ENCODE measurements at regions not wholly inside any gene's neighbourhood (a gene's known extent, or its start where the extent isn't known, plus 50 kb on each side); places are given as distances from the start of the nearest gene placed in this dataset.

DNA sequence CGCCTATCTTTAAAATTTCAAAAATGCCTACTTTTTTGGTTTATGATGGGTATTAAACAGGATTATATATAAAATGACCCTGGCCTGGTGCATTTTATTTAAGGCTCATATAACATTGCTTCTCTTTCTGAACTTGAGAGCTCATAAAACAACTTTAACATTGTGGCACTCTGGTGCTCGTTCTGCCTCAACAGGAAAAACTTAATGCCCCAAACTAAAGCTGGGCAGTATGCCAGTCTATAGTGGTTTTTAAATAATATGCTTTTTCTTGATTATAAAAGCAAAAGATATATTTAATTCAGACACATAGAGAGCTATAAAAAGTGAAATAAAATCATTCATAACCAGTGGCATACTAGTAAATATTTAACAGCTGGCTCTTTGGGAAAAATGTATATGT, 269.3 kb upstream of the GULP1 start:
- Histone ChIP-seq H3K27ac (ENCODE audit: low read depth, low read length) (no peak overlapping the region), H3K18ac (ENCODE audit: low read length) (no peak overlapping the region), H2BK15ac (replicated peaks; ENCODE audit: low read depth) (no peak overlapping the region), H3K79me2 (ENCODE audit: control insufficient read depth, insufficient read depth, low read length) (no peaks in the 10 kb centered on the region), H2BK5ac (ENCODE audit: low read length) (no peak overlapping the region), H4K8ac (ENCODE audit: low read depth, low read length) (no peak overlapping the region), H3K4me2 (ENCODE audit: low read length) (no peak overlapping the region), H2BK120ac (ENCODE audit: low read depth, low read length) (no peak overlapping the region), H3K56ac (ENCODE audit: low read length) (no peak overlapping the region), H2AK5ac (ENCODE audit: low read length) (no peak overlapping the region), H3K36me3 (ENCODE audit: control insufficient read depth, insufficient read depth, low read length) (no peaks in the 10 kb centered on the region), H3K9ac (ENCODE audit: low read length) (no peak overlapping the region), H3K4me1 (ENCODE audit: control insufficient read depth, low read depth, low read length) (no peaks in the 10 kb centered on the region), H3K23ac (ENCODE audit: low read length) (no peak overlapping the region), H4K5ac (ENCODE audit: low read length) (no peak overlapping the region), H3K79me1 (ENCODE audit: low read length) (no peaks in the 10 kb centered on the region), H3K4ac (ENCODE audit: low read depth, low read length) (no peak overlapping the region), H3K4me3 (ENCODE audit: low read length) (no peak overlapping the region), H3K27me3 (ENCODE audit: insufficient read depth, low read length, poor library complexity) (no peaks in the 10 kb centered on the region)
- DNase-seq: no peak
- WGBS (ENCODE audit: extremely low coverage, insufficient coverage, low lambda C conversion rate): no CpG with 5 or more reads among the region's 2 CpGs

- WGBS (ENCODE audit: extremely low coverage, insufficient coverage, low lambda C conversion rate): no CpG with 5 or more reads among the region's 1 CpG
- Histone ChIP-seq H3K27me3 (ENCODE audit: insufficient read depth, low read length, poor library complexity) (no peaks in the 10 kb centered on the region), H3K4me2 (ENCODE audit: low read length) (no peak overlapping the region), H3K27ac (ENCODE audit: low read depth, low read length) (no peak overlapping the region), H4K8ac (ENCODE audit: low read depth, low read length) (no peak overlapping the region), H3K4me3 (ENCODE audit: low read length) (no peak overlapping the region), H3K56ac (ENCODE audit: low read length) (no peak overlapping the region), H2BK15ac (replicated peaks; ENCODE audit: low read depth) (no peak overlapping the region), H2AK5ac (ENCODE audit: low read length) (no peak overlapping the region), H3K9ac (ENCODE audit: low read length) (no peak overlapping the region), H3K23ac (ENCODE audit: low read length) (no peak overlapping the region), H3K36me3 (ENCODE audit: control insufficient read depth, insufficient read depth, low read length) (no peaks in the 10 kb centered on the region), H3K79me2 (ENCODE audit: control insufficient read depth, insufficient read depth, low read length) (no peaks in the 10 kb centered on the region), H3K4ac (ENCODE audit: low read depth, low read length) (no peak overlapping the region), H3K4me1 (ENCODE audit: control insufficient read depth, low read depth, low read length) (no peaks in the 10 kb centered on the region), H2BK120ac (ENCODE audit: low read depth, low read length) (no peak overlapping the region), H4K5ac (ENCODE audit: low read length) (no peak overlapping the region), H3K79me1 (ENCODE audit: low read length) (no peaks in the 10 kb centered on the region), H2BK5ac (ENCODE audit: low read length) (no peak overlapping the region), H3K18ac (ENCODE audit: low read length) (no peak overlapping the region)
- DNase-seq: no peak
These were observed 268.6 kb upstream of the GULP1 start for GRCh38 chr2:188023035-188023434.

- H4K5ac ChIP-seq (ENCODE audit: low read length): no peak overlapping the region
- DNase-seq: no peak
- H3K79me1 ChIP-seq (ENCODE audit: low read length): no peaks in the 10 kb centered on the region
- H3K18ac ChIP-seq (ENCODE audit: low read length): no peak overlapping the region
- no peak overlapping the region for H3K4ac ChIP-seq (ENCODE audit: low read depth, low read length)
- whole genome bisulfite sequencing (ENCODE audit: extremely low coverage, insufficient coverage, low lambda C conversion rate): no CpG with 5 or more reads among the region's 1 CpG
- H2BK5ac ChIP-seq (ENCODE audit: low read length): no peak overlapping the region
- no peak overlapping the region for H3K27ac ChIP-seq (ENCODE audit: low read depth, low read length)
- no peak overlapping the region for H3K4me3 ChIP-seq (ENCODE audit: low read length)
- peaks cover 2% of the 10 kb centered on the region for H3K4me1 ChIP-seq (ENCODE audit: control insufficient read depth, low read depth, low read length)
- no peaks in the 10 kb centered on the region for H3K36me3 ChIP-seq (ENCODE audit: control insufficient read depth, insufficient read depth, low read length)
- no peaks in the 10 kb centered on the region for H3K79me2 ChIP-seq (ENCODE audit: control insufficient read depth, insufficient read depth, low read length)
- H3K4me2 ChIP-seq (ENCODE audit: low read length): no peak overlapping the region
- H3K27me3 ChIP-seq (ENCODE audit: insufficient read depth, low read length, poor library complexity): no peaks in the 10 kb centered on the region
- no peak overlapping the region for H2BK120ac ChIP-seq (ENCODE audit: low read depth, low read length)
- H2AK5ac ChIP-seq (ENCODE audit: low read length): no peak overlapping the region
- no peak overlapping the region for H2BK15ac ChIP-seq (replicated peaks; ENCODE audit: low read depth)
- no peak overlapping the region for H4K8ac ChIP-seq (ENCODE audit: low read depth, low read length)
- H3K23ac ChIP-seq (ENCODE audit: low read length): no peak overlapping the region
- H3K56ac ChIP-seq (ENCODE audit: low read length): no peak overlapping the region
- H3K9ac ChIP-seq (ENCODE audit: low read length): no peak overlapping the region
These were observed 266.9 kb upstream of the GULP1 start for GRCh38 chr2:188024811-188025210.

DNA sequence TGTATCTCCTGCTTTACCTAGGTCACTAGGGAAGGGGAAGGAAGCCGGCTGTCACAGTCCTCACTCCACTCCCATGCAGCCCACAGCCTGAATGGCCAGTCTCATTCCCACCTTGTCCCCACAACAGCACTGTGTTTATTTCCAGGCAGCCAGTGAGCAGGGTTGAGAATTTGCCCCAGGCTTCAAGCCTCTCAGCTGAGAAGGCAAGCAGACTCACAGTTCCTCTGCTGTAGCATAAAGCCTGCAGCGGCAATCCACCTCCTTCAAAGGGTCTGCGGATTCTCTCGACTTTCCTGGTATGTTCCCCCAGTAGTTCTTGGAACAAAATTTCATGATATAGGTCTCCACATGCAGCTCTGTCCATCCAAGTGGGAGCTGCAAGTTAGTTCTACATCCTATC, 262.9 kb upstream of the GULP1 start:
- Histone ChIP-seq H2BK120ac (ENCODE audit: low read depth, low read length) (no peak overlapping the region), H3K27me3 (ENCODE audit: insufficient read depth, low read length, poor library complexity) (no peaks in the 10 kb centered on the region), H2BK5ac (ENCODE audit: low read length) (no peak overlapping the region), H3K79me1 (ENCODE audit: low read length) (no peaks in the 10 kb centered on the region), H2BK15ac (replicated peaks; ENCODE audit: low read depth) (no peak overlapping the region), H3K4ac (ENCODE audit: low read depth, low read length) (peak overlapping the region; percentile 81), H3K79me2 (ENCODE audit: control insufficient read depth, insufficient read depth, low read length) (no peaks in the 10 kb centered on the region), H3K36me3 (ENCODE audit: control insufficient read depth, insufficient read depth, low read length) (no peaks in the 10 kb centered on the region), H4K8ac (ENCODE audit: low read depth, low read length) (no peak overlapping the region), H3K56ac (ENCODE audit: low read length) (peak overlapping the region; percentile 63), H3K23ac (ENCODE audit: low read length) (no peak overlapping the region), H3K18ac (ENCODE audit: low read length) (peak overlapping the region; percentile 81), H2AK5ac (ENCODE audit: low read length) (no peak overlapping the region), H3K9ac (ENCODE audit: low read length) (no peak overlapping the region), H3K27ac (ENCODE audit: low read depth, low read length) (peak overlapping the region; percentile 7), H3K4me3 (ENCODE audit: low read length) (no peak overlapping the region), H3K4me2 (ENCODE audit: low read length) (no peak overlapping the region), H4K5ac (ENCODE audit: low read length) (no peak overlapping the region), H3K4me1 (ENCODE audit: control insufficient read depth, low read depth, low read length) (peaks cover 10% of the 10 kb centered on the region)
- WGBS (ENCODE audit: extremely low coverage, insufficient coverage, low lambda C conversion rate): no CpG with 5 or more reads among the region's 4 CpGs
- DNase-seq: peak; percentile 87

GRCh38 chr2:188032306-188032705, 259.4 kb upstream of the GULP1 start:
- H2BK5ac ChIP-seq (ENCODE audit: low read length): peak overlapping the region; percentile 100
- no peak overlapping the region for H3K23ac ChIP-seq (ENCODE audit: low read length)
- WGBS (ENCODE audit: extremely low coverage, insufficient coverage, low lambda C conversion rate): no CpG with 5 or more reads among the region's 3 CpGs
- peak overlapping the region; percentile 61 for H3K4me2 ChIP-seq (ENCODE audit: low read length)
- H3K4ac ChIP-seq (ENCODE audit: low read depth, low read length): peak overlapping the region; percentile 100
- H2AK5ac ChIP-seq (ENCODE audit: low read length): peak overlapping the region; percentile 99
- H3K18ac ChIP-seq (ENCODE audit: low read length): peak overlapping the region; percentile 97
- H3K36me3 ChIP-seq (ENCODE audit: control insufficient read depth, insufficient read depth, low read length): peaks cover 2% of the 10 kb centered on the region
- DNase-seq: peak; percentile 89
- no peak overlapping the region for H4K8ac ChIP-seq (ENCODE audit: low read depth, low read length)
- H3K79me1 ChIP-seq (ENCODE audit: low read length): no peaks in the 10 kb centered on the region
- peak overlapping the region; percentile 91 for H3K56ac ChIP-seq (ENCODE audit: low read length)
- peak overlapping the region; percentile 99 for H2BK120ac ChIP-seq (ENCODE audit: low read depth, low read length)
- peak overlapping the region; percentile 99 for H3K27ac ChIP-seq (ENCODE audit: low read depth, low read length)
- peaks cover 10% of the 10 kb centered on the region for H3K4me1 ChIP-seq (ENCODE audit: control insufficient read depth, low read depth, low read length)
- peak overlapping the region; percentile 81 for H4K5ac ChIP-seq (ENCODE audit: low read length)
- H3K79me2 ChIP-seq (ENCODE audit: control insufficient read depth, insufficient read depth, low read length): peaks cover 28% of the 10 kb centered on the region
- H2BK15ac ChIP-seq (replicated peaks; ENCODE audit: low read depth): peak overlapping the region; percentile 93
- peak overlapping the region; percentile 55 for H3K9ac ChIP-seq (ENCODE audit: low read length)
- no peaks in the 10 kb centered on the region for H3K27me3 ChIP-seq (ENCODE audit: insufficient read depth, low read length, poor library complexity)
- no peak overlapping the region for H3K4me3 ChIP-seq (ENCODE audit: low read length)

- peak overlapping the region; percentile 81 for H4K5ac ChIP-seq (ENCODE audit: low read length)
- H3K27ac ChIP-seq (ENCODE audit: low read depth, low read length): peak overlapping the region; percentile 99
- DNase-seq: peak; percentile 81
- peaks cover 2% of the 10 kb centered on the region for H3K36me3 ChIP-seq (ENCODE audit: control insufficient read depth, insufficient read depth, low read length)
- peak overlapping the region; percentile 100 for H2BK5ac ChIP-seq (ENCODE audit: low read length)
- peak overlapping the region; percentile 100 for H3K4ac ChIP-seq (ENCODE audit: low read depth, low read length)
- H3K27me3 ChIP-seq (ENCODE audit: insufficient read depth, low read length, poor library complexity): no peaks in the 10 kb centered on the region
- no peak overlapping the region for H4K8ac ChIP-seq (ENCODE audit: low read depth, low read length)
- H3K23ac ChIP-seq (ENCODE audit: low read length): peak overlapping the region; percentile 7
- peaks cover 12% of the 10 kb centered on the region for H3K4me1 ChIP-seq (ENCODE audit: control insufficient read depth, low read depth, low read length)
- no peak overlapping the region for H3K4me3 ChIP-seq (ENCODE audit: low read length)
- WGBS (ENCODE audit: extremely low coverage, insufficient coverage, low lambda C conversion rate): no CpG with 5 or more reads among the region's 3 CpGs
- peak overlapping the region; percentile 91 for H3K56ac ChIP-seq (ENCODE audit: low read length)
- peaks cover 28% of the 10 kb centered on the region for H3K79me2 ChIP-seq (ENCODE audit: control insufficient read depth, insufficient read depth, low read length)
- H2BK120ac ChIP-seq (ENCODE audit: low read depth, low read length): peak overlapping the region; percentile 99
- H2BK15ac ChIP-seq (replicated peaks; ENCODE audit: low read depth): peak overlapping the region; percentile 93
- peak overlapping the region; percentile 61 for H3K4me2 ChIP-seq (ENCODE audit: low read length)
- H3K18ac ChIP-seq (ENCODE audit: low read length): peak overlapping the region; percentile 97
- no peaks in the 10 kb centered on the region for H3K79me1 ChIP-seq (ENCODE audit: low read length)
- peak overlapping the region; percentile 55 for H3K9ac ChIP-seq (ENCODE audit: low read length)
- H2AK5ac ChIP-seq (ENCODE audit: low read length): peak overlapping the region; percentile 99
These were observed 258.9 kb upstream of the GULP1 start for GRCh38 chr2:188032786-188033185.
